Erythroblast (primary cell): ENCODE measurements at regions not wholly inside any gene's neighbourhood (a gene's known extent, or its start where the extent isn't known, plus 50 kb on each side); places are given as distances from the start of the nearest gene placed in this dataset.

ENCODE experiments used
- GATA1 ChIP-seq: IDR thresholded peaks from 2 replicates; pipeline ENCODE4 v1.6.1; 2011; ENCODE audit warnings: low read depth, mild to moderate bottlenecking, control low read depth, low read length, moderate library complexity
- POLR2A ChIP-seq: IDR thresholded peaks from 2 replicates; pipeline ENCODE4 v1.6.1; 2011; ENCODE audit warnings: mild to moderate bottlenecking, low read length

DNA sequence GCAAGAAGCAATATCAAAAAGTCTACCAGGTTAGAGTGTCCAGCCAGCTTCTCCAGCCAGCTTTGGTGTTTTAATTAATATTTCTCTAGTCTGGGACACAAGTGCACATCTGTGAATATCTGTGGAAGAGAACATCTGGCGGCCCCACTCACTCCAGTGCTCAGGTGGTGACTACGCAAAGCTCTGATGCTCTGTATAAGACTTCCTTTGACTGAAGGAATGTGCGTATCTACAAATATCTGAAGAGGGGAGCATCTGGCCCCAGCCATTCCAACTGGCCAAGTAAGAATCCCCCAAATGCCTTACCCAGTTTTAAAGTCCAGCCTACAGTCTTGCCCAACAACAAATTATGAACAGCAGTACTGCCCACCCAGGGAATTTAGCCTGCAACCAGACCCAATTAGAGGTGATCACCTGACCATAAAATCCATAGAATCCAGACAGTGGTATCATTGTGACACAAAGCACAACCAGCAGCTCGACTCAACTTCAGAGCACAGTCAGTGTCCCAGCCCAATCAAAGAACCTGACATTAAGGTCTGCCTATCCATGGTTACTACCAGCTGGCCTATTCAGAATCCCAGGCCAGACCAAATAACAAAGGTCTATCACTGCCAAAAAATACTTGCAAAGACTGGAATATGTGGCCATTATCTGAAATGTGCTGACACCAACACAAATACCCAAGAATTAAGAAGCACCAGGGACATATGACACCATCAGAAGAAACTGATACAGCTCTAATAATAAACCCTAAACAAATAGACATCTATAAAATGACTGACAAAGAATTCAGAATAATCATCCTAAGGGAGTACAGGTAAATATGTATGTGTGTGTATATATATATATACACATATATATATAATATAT, 76.1 kb upstream of the MANEA start:
- TF ChIP-seq POLR2A (no peak), GATA1 (no peak)
